Limb (tissue), 2 donors: ENCODE measurements at regions not wholly inside any gene's neighbourhood (a gene's known extent, or its start where the extent isn't known, plus 50 kb on each side); places are given as distances from the start of the nearest gene placed in this dataset.
A peak's percentile ranks its signal among the peaks of the same experiment; 100 is the strongest.
"Not testable (repeated sequence)": the region's sequence is repeated elsewhere in the genome, so short reads cannot be mapped to it uniquely, and the experiment has no call there.

Experiments used
- DNase-seq, 2 donors: peaks; one replicate each; pipeline ENCODE4 v3.0.0-alpha.2; 2016; ENCODE audit errors: extremely low spot score in 2 of 2

GRCh38 chr14:85325134-85326017 is 204.6 kb upstream of the FLRT2 start:
- DNase-seq: no peak

DNA sequence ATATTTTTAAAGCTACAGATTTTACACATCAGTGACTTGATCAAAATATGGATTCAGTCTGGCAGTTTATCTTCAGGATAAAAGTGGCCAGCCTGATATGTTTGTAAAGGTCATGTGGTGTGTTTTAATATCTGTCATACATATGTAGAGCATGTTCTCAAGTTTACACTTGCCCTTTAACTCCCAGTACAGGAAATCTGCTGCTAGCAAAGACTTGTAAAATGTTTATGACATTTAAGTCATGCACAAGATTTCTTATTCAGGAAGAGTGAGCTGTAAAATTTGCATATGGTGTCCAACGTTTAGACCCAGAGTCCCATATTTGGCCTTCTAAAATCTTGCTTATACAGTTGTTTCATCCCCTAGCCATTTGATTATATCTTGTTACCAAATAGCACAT is 197.5 kb upstream of the FLRT2 start:
- no peak for DNase-seq

GRCh38 chr14:85333313-85333712 is 196.6 kb upstream of the FLRT2 start:
- DNase-seq: no peak

DNA sequence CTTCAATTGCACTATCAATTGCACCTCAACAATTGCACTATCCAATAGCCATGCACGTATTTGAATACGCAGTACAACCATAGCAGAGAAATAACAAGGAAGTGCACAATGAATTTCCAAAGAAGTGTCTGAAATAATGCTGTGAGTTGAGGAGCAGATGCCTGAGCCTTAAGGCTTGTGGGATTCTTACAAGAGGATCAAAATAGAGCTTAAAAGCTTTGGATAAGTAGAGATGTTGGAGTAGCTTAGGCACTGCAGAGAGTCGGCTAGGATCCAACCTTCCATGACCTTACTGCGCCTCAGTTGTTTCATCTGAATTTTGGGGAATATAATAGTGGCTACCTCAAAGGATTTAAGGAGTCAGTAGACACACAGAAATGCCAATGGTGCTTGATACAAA is 196.1 kb upstream of the FLRT2 start:
- no peak for DNase-seq

GRCh38 chr14:85334316-85334715 is 195.6 kb upstream of the FLRT2 start:
- DNase-seq: no peak

GRCh38 chr14:85336257-85336656 is 193.7 kb upstream of the FLRT2 start:
- DNase-seq: no peak

- DNase-seq: no peak
Measured at GRCh38 chr14:85336817-85337216, 193.1 kb upstream of the FLRT2 start.

- no peak for DNase-seq
Measured at GRCh38 chr14:85338895-85339294, 191.0 kb upstream of the FLRT2 start.

DNA sequence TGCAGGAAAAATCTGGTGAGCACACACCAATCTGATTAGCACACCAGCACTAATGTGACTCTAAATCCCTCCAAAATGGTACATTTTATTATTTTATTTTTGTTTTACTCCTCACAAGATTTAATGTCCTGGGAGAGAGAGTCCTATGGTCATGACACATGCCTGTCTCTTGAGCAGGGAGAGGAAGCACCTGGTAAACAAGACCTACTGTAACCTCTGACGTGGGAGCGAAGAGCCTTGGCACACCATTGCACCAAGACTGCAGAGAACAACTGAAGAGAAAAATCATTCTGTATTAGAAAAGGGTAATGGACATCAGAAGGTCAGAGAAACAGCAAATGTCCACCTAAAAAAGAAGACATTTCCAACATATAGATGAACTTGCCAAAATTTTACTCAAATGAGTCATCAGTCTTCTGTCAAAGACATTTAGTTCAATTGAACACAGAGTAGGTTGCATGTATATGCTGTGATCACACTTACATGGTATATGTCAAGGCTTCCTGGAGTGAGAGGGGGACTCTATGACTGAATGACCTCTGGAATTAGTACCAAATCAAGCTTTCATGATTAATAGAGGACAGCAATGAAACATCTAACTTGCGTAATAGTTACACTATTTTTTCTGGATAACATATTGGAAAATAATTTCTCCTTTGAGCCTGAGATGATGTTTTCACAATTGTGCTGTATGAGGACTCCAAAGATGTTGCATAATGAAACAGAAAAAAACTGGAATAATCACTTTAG is 186.9 kb upstream of the FLRT2 start:
- no peak for DNase-seq

- DNase-seq: no peak
Measured at GRCh38 chr14:85344171-85344570, 185.8 kb upstream of the FLRT2 start.

DNA sequence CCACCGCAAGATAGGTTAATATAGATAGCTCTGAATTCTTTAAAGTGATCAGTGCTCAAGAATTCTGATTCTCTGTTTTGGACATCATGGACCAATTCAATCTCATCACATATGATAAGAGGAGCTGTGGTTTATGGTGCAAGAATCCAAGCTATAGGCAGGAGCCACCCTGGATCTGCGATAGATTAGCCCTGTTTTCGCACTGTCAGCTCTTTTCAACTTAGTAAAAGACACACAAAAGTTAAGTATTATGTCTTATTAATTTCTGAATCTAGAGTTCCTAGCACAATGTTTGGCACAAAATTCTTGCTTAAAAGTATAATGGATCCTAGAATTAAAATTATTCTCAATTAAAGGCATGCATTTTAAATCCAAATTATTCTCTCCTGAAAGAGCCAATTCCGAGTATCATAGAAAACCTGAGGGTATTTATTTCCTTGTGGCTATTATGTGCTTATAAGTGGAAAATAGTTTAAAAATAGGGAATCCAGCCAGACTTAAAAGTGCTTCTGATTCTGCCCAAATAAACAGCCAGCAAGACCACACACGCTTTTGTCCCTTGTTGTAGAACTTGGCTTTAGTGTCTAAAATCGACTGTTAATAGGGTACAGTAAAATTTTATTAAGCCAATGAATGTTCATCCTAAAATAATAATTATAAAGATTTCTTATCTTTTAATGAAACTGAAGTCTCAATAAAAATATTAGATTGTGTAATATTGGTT is 184.9 kb upstream of the FLRT2 start:
- peak in 1 of 2 donors; percentile 13 for DNase-seq

DNA sequence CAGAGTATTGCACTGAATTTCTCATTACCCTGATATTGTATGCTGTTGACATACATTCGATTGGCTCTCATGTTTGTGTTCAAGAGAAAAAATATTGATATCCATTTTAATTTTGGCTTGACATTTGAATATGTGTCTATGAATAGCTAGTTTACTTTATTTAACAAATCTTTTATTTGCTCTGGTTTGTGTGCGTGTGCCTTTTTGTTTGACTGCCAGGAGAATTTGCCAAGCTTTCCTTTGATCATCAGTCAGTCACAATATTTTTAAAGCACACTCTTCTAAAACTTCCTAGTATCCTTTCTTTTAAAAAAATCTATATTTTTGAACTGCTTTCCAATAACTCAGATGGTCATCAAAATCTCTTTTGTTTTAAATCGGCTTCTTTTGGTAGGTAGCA is 179.3 kb upstream of the FLRT2 start:
- no peak for DNase-seq

DNA sequence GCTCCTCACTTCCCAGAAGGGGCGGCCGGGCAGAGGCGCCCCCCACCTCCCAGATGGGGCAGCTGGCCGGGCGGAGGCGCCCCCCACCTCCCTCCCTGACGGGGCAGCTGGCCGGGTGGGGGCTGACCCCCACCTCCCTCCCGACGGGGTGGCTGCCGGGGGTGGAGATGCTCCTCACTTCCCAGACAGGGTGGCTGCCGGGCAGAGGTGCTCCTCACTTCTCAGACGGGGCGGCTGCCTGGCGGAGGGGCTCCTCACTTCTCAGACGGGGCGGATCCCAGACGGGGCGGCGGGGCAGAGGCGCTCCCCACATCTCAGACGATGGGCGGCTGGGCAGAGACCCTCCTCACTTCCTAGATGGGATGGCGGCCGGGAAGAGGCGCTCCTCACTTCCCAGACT is 177.4 kb upstream of the FLRT2 start:
- not testable (repeated sequence) for DNase-seq

DNA sequence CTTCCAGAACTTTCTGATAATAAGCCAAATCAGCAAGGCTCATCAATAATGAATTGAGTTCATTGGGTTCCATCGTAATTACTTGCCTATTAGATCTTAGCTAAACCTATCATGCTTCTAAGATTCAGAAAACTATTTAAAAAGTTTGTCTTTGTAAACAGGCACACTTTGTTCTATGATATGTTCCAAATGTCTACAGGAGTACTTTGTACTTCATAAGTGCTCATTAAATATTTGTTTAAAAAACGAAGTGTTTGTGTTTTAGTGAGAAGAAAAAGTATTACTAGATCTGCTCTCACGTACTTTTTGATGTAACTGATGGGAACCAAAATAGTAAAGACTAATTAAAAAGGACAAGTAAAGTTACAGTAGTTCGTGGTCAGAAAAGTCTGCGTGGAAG is 172.8 kb upstream of the FLRT2 start:
- DNase-seq: no peak

DNA sequence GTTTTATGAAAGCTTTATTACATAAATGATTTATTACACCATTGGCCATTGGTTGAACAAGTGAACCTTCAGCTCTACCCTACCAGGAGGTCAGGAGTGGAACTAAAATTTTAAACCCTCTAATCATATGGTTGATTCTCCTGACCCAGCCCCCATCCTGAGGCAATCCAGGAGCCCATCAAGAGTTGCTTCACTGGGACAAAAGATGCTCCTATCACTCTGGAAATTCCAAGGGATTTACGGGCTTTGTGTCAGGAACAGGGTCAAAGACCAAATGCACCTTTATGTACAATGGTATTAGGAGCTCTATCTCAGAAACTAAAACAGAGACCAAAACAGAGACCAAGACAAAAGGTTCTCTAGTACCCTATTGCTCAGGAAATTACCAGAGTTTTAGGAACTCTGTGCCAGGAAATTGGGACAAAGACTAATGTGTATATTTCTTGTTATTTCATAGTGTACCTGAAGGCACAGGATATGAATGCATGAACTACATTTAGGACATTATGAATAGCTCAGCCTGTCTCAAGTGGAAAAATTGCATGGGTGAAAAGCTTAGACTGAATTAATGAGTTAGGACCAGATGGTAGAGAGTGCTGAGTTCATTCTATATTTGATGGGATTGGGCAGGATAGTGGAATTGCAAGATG is 171.7 kb upstream of the FLRT2 start:
- DNase-seq: no peak

DNA sequence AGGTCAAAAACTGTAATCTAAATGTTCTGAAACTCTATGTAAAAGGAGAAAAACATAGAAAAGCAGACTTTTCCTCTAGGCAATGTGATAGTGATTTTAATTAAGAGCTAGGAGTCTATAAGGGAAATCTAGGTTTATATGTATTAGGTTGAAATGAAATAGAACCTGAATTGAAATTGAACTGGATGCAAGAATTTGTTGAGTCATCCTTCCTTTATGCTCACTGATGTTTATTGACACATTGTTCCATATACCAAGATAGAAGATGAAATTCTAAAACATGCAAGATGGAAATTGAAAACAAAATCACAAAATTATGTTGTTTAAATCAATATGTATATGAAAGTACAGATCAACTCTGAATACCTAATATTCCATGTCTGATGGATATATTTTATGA is 170.4 kb upstream of the FLRT2 start:
- no peak for DNase-seq

DNA sequence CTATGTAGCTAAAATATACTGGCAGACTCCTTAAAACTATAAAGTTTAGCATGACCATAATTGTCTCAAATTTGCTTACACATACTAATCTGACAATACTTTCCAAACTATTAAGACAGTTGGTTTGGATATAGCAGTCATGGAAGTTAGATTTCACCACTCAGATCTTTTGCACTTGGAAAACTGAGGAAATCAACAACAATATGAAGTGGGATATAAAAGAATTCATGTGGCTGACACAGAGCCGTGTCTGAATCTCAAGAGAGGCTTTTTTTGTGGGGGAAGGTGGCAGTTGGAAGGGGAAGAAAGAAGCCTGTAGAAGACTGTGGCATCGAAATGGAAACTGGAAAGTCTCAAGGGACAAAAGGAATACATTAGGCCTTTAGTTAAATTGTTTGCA is 166.6 kb upstream of the FLRT2 start:
- no peak for DNase-seq

DNA sequence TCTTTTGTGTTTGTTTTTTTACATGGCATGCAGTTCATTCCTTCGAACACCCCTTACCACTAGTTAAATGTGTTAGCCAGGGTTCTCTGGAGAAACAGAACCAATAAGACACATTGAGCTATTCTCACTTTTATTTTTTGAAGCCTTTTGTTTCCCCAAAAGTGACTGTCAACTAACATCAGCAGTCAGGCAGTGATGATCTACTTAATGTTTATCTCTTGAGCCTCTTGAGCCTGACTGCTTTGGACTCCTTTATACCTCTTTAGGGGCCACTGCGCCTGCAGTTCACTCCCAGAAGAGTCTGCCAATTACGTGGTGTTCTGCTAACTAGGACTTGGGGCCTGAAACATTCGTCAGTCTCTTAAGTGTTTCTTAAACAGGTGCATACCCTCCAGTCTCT is 163.7 kb upstream of the FLRT2 start:
- DNase-seq: no peak

GRCh38 chr14:85380881-85381280 is 149.1 kb upstream of the FLRT2 start:
- DNase-seq: no peak

DNA sequence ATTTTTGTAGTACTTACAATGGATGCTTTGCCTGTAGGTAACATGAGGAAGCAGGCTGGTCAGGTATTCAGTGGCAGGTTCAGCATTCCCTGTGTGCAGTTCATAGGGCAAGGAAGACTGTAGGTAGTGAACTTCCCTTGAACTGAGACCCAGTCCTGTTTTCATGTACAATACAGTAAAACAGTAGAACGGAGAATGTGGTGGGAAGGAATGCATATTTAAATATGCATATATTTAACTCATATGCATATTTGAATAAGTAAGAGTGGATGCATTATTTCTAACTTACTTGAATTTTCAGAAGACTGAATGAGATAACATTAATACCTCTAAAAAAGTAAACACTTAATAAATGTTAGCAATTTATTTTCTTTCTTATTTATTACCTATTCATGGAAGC is 147.6 kb upstream of the FLRT2 start:
- no peak for DNase-seq

- no peak for DNase-seq
Measured at GRCh38 chr14:85387181-85387580, 142.8 kb upstream of the FLRT2 start.

GRCh38 chr14:85390236-85390635 is 139.7 kb upstream of the FLRT2 start:
- DNase-seq: no peak
